ENCODE measurements at regions not wholly inside any gene's neighbourhood (a gene's known extent, or its start where the extent isn't known, plus 50 kb on each side); places are given as distances from the start of the nearest gene placed in this dataset.

GRCh38 chr6:50214937-50215336 lies 165.2 kb upstream of the DEFB112 start:
- intact Hi-C loops (cut with micrococcal nuclease) = no loop called here

- intact Hi-C loops (cut with micrococcal nuclease) = no loop called here
Measured at GRCh38 chr6:50217841-50218240, 168.1 kb upstream of the DEFB112 start.

- intact Hi-C loops (cut with micrococcal nuclease) = no loop called here
Measured at GRCh38 chr6:50236164-50236563, 186.4 kb upstream of the DEFB112 start.

GRCh38 chr6:50239853-50240252 lies 190.1 kb upstream of the DEFB112 start:
- intact Hi-C loops (cut with micrococcal nuclease) = no loop called here

GRCh38 chr6:50240986-50241385 lies 191.3 kb upstream of the DEFB112 start:
- intact Hi-C loops (cut with micrococcal nuclease) = no loop called here

- intact Hi-C loops (cut with micrococcal nuclease) = no loop called here
Measured at GRCh38 chr6:50249493-50249892, 199.8 kb upstream of the DEFB112 start.

- intact Hi-C loops (cut with micrococcal nuclease) = no loop called here
Measured at GRCh38 chr6:50257322-50257721, 207.6 kb upstream of the DEFB112 start.

GRCh38 chr6:50259903-50260302 lies 210.2 kb upstream of the DEFB112 start:
- intact Hi-C loops (cut with micrococcal nuclease) = no loop called here

- intact Hi-C loops (cut with micrococcal nuclease) = no loop called here
Measured at GRCh38 chr6:50264995-50265571, 215.4 kb upstream of the DEFB112 start.

- intact Hi-C loops (cut with micrococcal nuclease) = no loop called here
Measured at GRCh38 chr6:50270415-50270814, 220.7 kb upstream of the DEFB112 start.

GRCh38 chr6:50271266-50271665 lies 221.5 kb upstream of the DEFB112 start:
- intact Hi-C loops (cut with micrococcal nuclease) = no loop called here

- intact Hi-C loops (cut with micrococcal nuclease) = no loop called here
Measured at GRCh38 chr6:50271817-50272216, 222.1 kb upstream of the DEFB112 start.

- intact Hi-C loops (cut with micrococcal nuclease) = no loop called here
Measured at GRCh38 chr6:50272611-50273010, 222.9 kb upstream of the DEFB112 start.

GRCh38 chr6:50276771-50277261 lies 227.1 kb upstream of the DEFB112 start:
- intact Hi-C loops (cut with micrococcal nuclease) = no loop called here

- intact Hi-C loops (cut with micrococcal nuclease) = no loop called here
Measured at GRCh38 chr6:50277774-50278173, 228.0 kb upstream of the DEFB112 start.

- intact Hi-C loops (cut with micrococcal nuclease) = no loop called here
Measured at GRCh38 chr6:50278663-50279062, 228.9 kb upstream of the DEFB112 start.

GRCh38 chr6:50285735-50286134 lies 236.0 kb upstream of the DEFB112 start:
- intact Hi-C loops (cut with micrococcal nuclease) = no loop called here

- intact Hi-C loops (cut with micrococcal nuclease) = no loop called here
Measured at GRCh38 chr6:50288241-50288640, 238.5 kb upstream of the DEFB112 start.

- intact Hi-C loops (cut with micrococcal nuclease) = no loop called here
Measured at GRCh38 chr6:50288881-50289280, 239.2 kb upstream of the DEFB112 start.

GRCh38 chr6:50289366-50289765 lies 239.6 kb upstream of the DEFB112 start:
- intact Hi-C loops (cut with micrococcal nuclease) = no loop called here

- intact Hi-C loops (cut with micrococcal nuclease) = no loop called here
Measured at GRCh38 chr6:50301307-50301706, 251.6 kb upstream of the DEFB112 start.

GRCh38 chr6:50305660-50306059 lies 255.9 kb upstream of the DEFB112 start:
- intact Hi-C loops (cut with micrococcal nuclease) = no loop called here

GRCh38 chr6:50318536-50318935 lies 268.8 kb upstream of the DEFB112 start:
- intact Hi-C loops (cut with micrococcal nuclease) = no loop called here

GRCh38 chr6:50330347-50330746 lies 280.6 kb upstream of the DEFB112 start:
- intact Hi-C loops (cut with micrococcal nuclease) = no loop called here

Measured in T-helper 2 cell treated with Interferon-gamma antibody and Interleukin-4, amounts not matched to agents 100 ng/mL and 5 ng/mL, for 36 hours (primary cell).